Thymus (tissue), 11 donors: ENCODE measurements at regions not wholly inside any gene's neighbourhood (a gene's known extent, or its start where the extent isn't known, plus 50 kb on each side); places are given as distances from the start of the nearest gene placed in this dataset.

ENCODE experiments used
- DNase-seq, 9 donors: peaks; one replicate each; pipeline ENCODE4 v3.0.0-alpha.2; 2013; ENCODE audit warnings: low spot score in 9 of 9, low read depth in 6 of 9, missing footprints in 1 of 9
- H3K27ac ChIP-seq, 2 donors: one replicate each; pipeline ENCODE4 v1.5.1; 2013; ENCODE audit warnings: control low read depth in 1 of 2, low read depth in 1 of 2, low read length in 1 of 2, mild to moderate bottlenecking in 1 of 2, moderate library complexity in 1 of 2
- H3K27me3 ChIP-seq, 2 donors: one replicate each; pipeline ENCODE4 v1.5.1; 2013; ENCODE audit warnings: low read length in 1 of 2; ENCODE audit not compliant: control insufficient read depth in 2 of 2, insufficient read depth in 1 of 2
- H3K36me3 ChIP-seq, 2 donors: one replicate each; pipeline ENCODE4 v1.5.1; 2013; ENCODE audit warnings: low read length in 1 of 2, mild to moderate bottlenecking in 1 of 2, moderate library complexity in 1 of 2; ENCODE audit not compliant: control insufficient read depth in 2 of 2, insufficient read depth in 2 of 2
- H3K4me1 ChIP-seq, 2 donors: one replicate each; pipeline ENCODE4 v1.5.1; 2013; ENCODE audit warnings: low read length in 2 of 2; ENCODE audit not compliant: control insufficient read depth in 2 of 2, insufficient read depth in 2 of 2
- H3K4me3 ChIP-seq, 2 donors: one replicate each; pipeline ENCODE4 v1.5.1; 2013; ENCODE audit warnings: low read length in 2 of 2, control low read depth in 1 of 2, mild to moderate bottlenecking in 1 of 2
- H3K9me3 ChIP-seq, 2 donors: one replicate each; pipeline ENCODE4 v1.5.1; 2013; ENCODE audit warnings: low read length in 1 of 2, mild to moderate bottlenecking in 1 of 2; ENCODE audit not compliant: control insufficient read depth in 2 of 2, insufficient read depth in 1 of 2
- WGBS: extraction: QIAGEN DNeasy Blood & Tissue Kit; methylation state at CpG from one replicate; pipeline ENCODE4 v1.1.7; 2013; 5-methylcytosine and 5-hydroxymethylcytosine counted together
- donor health status: healthy.

GRCh38 chr9:515665-516064 is 301.0 kb downstream of the DOCK8 start:
- H3K27me3 ChIP-seq: peaks cover 0 to 2% of the 10 kb centered on the region in 2 donors
- H3K27ac ChIP-seq: peak overlapping the region in 1 of 2 donors; percentile 46
- no peaks in the 10 kb centered on the region for H3K9me3 ChIP-seq
- H3K4me1 ChIP-seq: no peaks in the 10 kb centered on the region
- H3K4me3 ChIP-seq: no peak overlapping the region
- H3K36me3 ChIP-seq: no peaks in the 10 kb centered on the region
- 50% methylated on average over 4 of the region's 4 CpGs for WGBS
- peak in 3 of 9 donors; percentile 15 to 58 (median 19) for DNase-seq

DNA sequence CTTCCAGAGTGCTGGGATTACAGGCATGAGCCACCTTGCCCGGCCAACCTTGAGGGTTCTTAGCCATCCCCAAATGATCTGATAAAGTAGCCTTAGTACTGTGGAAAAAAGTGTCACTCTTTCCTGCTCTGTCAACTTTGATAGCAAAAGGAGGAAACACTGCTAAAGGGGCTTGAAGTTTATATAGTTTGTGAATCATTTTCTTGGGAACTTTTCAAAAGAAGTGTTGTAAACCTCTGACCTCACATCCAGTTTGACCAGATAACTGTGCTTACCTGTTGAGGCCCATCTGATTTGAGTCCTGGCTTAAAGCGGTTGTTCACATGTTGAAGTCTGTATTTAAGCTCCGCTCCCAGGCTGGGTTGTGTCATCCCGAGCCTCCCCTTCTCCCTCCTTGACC is 303.3 kb downstream of the DOCK8 start:
- Histone ChIP-seq H3K36me3 (no peaks in the 10 kb centered on the region), H3K4me1 (no peaks in the 10 kb centered on the region), H3K4me3 (no peak overlapping the region), H3K9me3 (no peaks in the 10 kb centered on the region), H3K27me3 (no peaks in the 10 kb centered on the region), H3K27ac (no peak overlapping the region)
- WGBS: 96% methylated on average over 4 of the region's 4 CpGs
- DNase-seq: no peak

- Histone ChIP-seq H3K9me3 (no peaks in the 10 kb centered on the region), H3K4me1 (no peaks in the 10 kb centered on the region), H3K27ac (no peak overlapping the region), H3K36me3 (no peaks in the 10 kb centered on the region), H3K4me3 (no peak overlapping the region), H3K27me3 (no peaks in the 10 kb centered on the region)
- 72% methylated on average over 5 of the region's 5 CpGs for WGBS
- no peak for DNase-seq
These were observed 303.9 kb downstream of the DOCK8 start for GRCh38 chr9:518540-518939.

DNA sequence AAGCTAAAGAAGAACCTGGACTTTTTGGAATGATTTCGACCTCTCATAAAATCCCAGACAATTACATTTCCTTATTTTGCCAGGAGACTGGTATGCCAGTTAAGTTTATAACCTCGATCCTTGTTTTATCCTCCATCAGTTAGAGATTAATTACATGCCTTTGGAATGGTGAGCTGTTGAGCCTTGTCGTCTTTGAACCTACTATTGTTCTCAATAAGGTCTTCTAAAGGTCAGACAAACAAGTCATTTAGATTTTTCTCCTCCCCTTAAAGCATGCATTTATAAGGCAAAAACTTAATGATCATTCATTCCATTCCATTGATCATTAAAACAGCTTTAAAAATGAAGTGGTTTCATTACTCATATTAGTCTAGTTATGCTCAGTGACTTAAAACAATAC is 304.9 kb downstream of the DOCK8 start:
- no peaks in the 10 kb centered on the region for H3K4me1 ChIP-seq
- no peaks in the 10 kb centered on the region for H3K9me3 ChIP-seq
- WGBS: 90% methylated on average over 3 of the region's 3 CpGs
- no peak overlapping the region for H3K4me3 ChIP-seq
- DNase-seq: no peak
- no peak overlapping the region for H3K27ac ChIP-seq
- H3K36me3 ChIP-seq: no peaks in the 10 kb centered on the region
- H3K27me3 ChIP-seq: no peaks in the 10 kb centered on the region

DNA sequence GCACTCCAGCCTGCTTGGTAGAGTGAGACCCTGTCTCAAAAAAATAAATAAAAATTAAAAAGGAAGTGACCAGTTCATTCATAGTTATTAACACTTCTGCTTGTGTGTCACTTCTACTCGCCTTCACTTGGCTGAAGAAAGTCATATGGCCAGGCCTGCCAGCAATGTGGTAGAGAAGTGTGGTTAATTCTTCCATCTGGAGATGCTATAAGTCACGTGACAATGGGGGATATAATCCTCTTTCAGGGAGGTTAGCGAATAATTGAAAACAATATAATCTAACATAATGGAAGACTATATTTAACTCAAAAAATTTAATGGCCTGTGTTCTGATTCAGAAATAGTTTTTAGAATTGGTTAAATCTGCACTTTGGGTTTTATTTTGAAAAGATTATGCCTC is 305.6 kb downstream of the DOCK8 start:
- DNase-seq: no peak
- Histone ChIP-seq H3K27ac (no peak overlapping the region), H3K4me3 (no peak overlapping the region), H3K36me3 (no peaks in the 10 kb centered on the region), H3K4me1 (no peaks in the 10 kb centered on the region), H3K27me3 (no peaks in the 10 kb centered on the region), H3K9me3 (no peaks in the 10 kb centered on the region)
- WGBS: 97% methylated on average over 3 of the region's 3 CpGs

- H3K4me1 ChIP-seq: no peaks in the 10 kb centered on the region
- H3K27ac ChIP-seq: no peak overlapping the region
- H3K9me3 ChIP-seq: no peaks in the 10 kb centered on the region
- H3K27me3 ChIP-seq: no peaks in the 10 kb centered on the region
- no peak overlapping the region for H3K4me3 ChIP-seq
- no peaks in the 10 kb centered on the region for H3K36me3 ChIP-seq
- WGBS: 97% methylated on average over 5 of the region's 5 CpGs
- DNase-seq: no peak
These were observed 307.5 kb downstream of the DOCK8 start for GRCh38 chr9:522190-522589.

- H3K4me3 ChIP-seq: no peak overlapping the region
- no peaks in the 10 kb centered on the region for H3K4me1 ChIP-seq
- H3K9me3 ChIP-seq: no peaks in the 10 kb centered on the region
- H3K27ac ChIP-seq: no peak overlapping the region
- 94% methylated on average over 1 of the region's 1 CpG for WGBS
- no peaks in the 10 kb centered on the region for H3K27me3 ChIP-seq
- DNase-seq: no peak
- H3K36me3 ChIP-seq: no peaks in the 10 kb centered on the region
These were observed 308.0 kb downstream of the DOCK8 start for GRCh38 chr9:522658-523057.

DNA sequence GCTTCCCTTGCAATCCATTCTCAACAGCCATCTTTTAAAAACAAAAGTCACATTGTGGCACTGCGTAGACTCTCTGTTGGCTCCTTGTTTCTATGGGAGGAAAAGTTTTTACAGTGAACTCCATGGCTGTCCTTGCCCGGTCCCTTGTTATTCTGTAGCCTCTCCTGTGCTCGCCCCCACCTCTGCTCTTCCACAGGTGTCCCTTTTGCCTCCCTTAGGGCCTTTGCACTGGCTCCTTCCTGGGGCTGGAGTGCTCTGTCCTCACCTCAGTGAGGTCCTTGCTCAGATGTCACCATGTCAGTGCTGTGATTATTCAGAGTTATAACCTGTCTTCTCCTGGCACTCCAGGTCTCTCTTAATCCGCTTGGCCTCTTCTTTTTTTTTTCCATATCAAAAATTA is 308.8 kb downstream of the DOCK8 start:
- DNase-seq: no peak
- Histone ChIP-seq H3K9me3 (no peaks in the 10 kb centered on the region), H3K4me3 (no peak overlapping the region), H3K27me3 (no peaks in the 10 kb centered on the region), H3K27ac (no peak overlapping the region), H3K36me3 (no peaks in the 10 kb centered on the region), H3K4me1 (no peaks in the 10 kb centered on the region)
- WGBS: over 99% methylated on average over 4 of the region's 4 CpGs

DNA sequence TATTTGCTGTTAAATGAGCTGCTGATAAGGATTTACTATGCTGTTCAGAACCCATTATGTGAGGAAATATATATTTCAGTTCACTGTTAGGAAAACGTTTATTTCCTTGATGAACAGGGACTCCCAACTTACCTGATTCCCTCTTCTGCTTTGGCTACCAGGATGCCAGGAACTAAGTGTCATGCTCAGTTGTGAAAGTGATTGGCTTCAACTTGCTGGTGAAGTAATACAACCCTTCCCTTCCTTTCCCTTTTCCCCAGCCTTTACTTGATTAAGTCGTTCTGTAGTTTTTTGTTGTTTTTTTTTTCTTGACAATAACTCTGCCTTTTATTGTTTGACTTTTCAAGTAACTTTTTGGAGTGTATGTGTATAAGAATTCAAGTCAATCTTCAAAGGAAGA is 309.3 kb downstream of the DOCK8 start:
- no peaks in the 10 kb centered on the region for H3K27me3 ChIP-seq
- no peaks in the 10 kb centered on the region for H3K9me3 ChIP-seq
- no peak overlapping the region for H3K27ac ChIP-seq
- no peak overlapping the region for H3K4me3 ChIP-seq
- 76% methylated on average over 2 of the region's 2 CpGs for WGBS
- DNase-seq: no peak
- H3K4me1 ChIP-seq: no peaks in the 10 kb centered on the region
- no peaks in the 10 kb centered on the region for H3K36me3 ChIP-seq
